Lower leg skin (tissue), 4 donors: ENCODE measurements at regions not wholly inside any gene's neighbourhood (a gene's known extent, or its start where the extent isn't known, plus 50 kb on each side); places are given as distances from the start of the nearest gene placed in this dataset.

Experiments
- DNase-seq, 2 donors: peaks; one replicate each; pipeline ENCODE4 v3.0.0-alpha.2; 2019; ENCODE audit warnings: low spot score in 2 of 2
- H3K4me3 ChIP-seq: fragments of 200-600 bp; sonication (generic); 2 replicates; pipeline ENCODE4 v1.5.1; 2017; ENCODE audit warnings: mild to moderate bottlenecking, low read depth; ENCODE audit not compliant: poor library complexity, severe bottlenecking
- CTCF ChIP-seq, 3 donors: fragments of 450-650 bp; IDR thresholded peaks; one replicate each; pipeline ENCODE4 v1.5.1; 2016; ENCODE audit warnings: antibody characterized with exemption in 3 of 3, mild to moderate bottlenecking in 3 of 3, moderate library complexity in 2 of 3
- POLR2A ChIP-seq, 2 donors: fragments of 450-650 bp; IDR thresholded peaks; one replicate each; pipeline ENCODE4 v1.6.1; 2016 to 2017; ENCODE audit warnings: antibody characterized with exemption in 2 of 2, mild to moderate bottlenecking in 1 of 2, moderate library complexity in 1 of 2
- WGBS, 2 donors: methylation state at CpG; one replicate each; pipeline ENCODE4 v1.1.5; 2018; 5-methylcytosine and 5-hydroxymethylcytosine counted together
- intact Hi-C: fragments of 100-400 bp; cut with DNase I; formaldehyde crosslinking; loops from one replicate; pipeline ENCODE4 v1.15.0; 2023; ENCODE audit warnings: low total_unique reads

GRCh38 chr5:143737062-143737461 is 74.9 kb upstream of the HMHB1 start:
- H3K4me3 ChIP-seq = no peak overlapping the region
- intact Hi-C loops = no loop called here
- TF ChIP-seq CTCF (IDR thresholded peaks at IDR 0.05) (no peak), POLR2A (IDR thresholded peaks at IDR 0.05) (no peak)
- 49 to 52% methylated on average over 3 of the region's 3 CpGs for WGBS, 2 donors
- no peak for DNase-seq

- no peak for DNase-seq
Observed at GRCh38 chr5:143734456-143734780, 77.5 kb upstream of the HMHB1 start.

GRCh38 chr5:143733665-143734455 is 78.1 kb upstream of the HMHB1 start:
- H3K4me3 ChIP-seq = no peak overlapping the region
- intact Hi-C loops = loop anchor here (5.0 kb wide), 1 partner anchor 218 kb away; no protein-coding TSS in a partner anchor
- TF ChIP-seq POLR2A (IDR thresholded peaks at IDR 0.05) (no peak), CTCF (IDR thresholded peaks at IDR 0.05) (no peak)
- 90% methylated on average over 6 of the region's 6 CpGs for WGBS, 2 donors
- DNase-seq = no peak

More at GRCh38 chr5:143734456-143734780, 77.5 kb upstream of the HMHB1 start:
- TF ChIP-seq POLR2A (IDR thresholded peaks at IDR 0.05) (no peak), CTCF (IDR thresholded peaks at IDR 0.05) (no peak)
- WGBS, 2 donors = 81 to 87% methylated on average over 3 of the region's 3 CpGs
- intact Hi-C loops = loop anchor here (5.0 kb wide), 1 partner anchor 218 kb away; no protein-coding TSS in a partner anchor
- H3K4me3 ChIP-seq = no peak overlapping the region

- intact Hi-C loops = loop anchor here (5.0 kb wide), 1 partner anchor 220 kb away; no protein-coding TSS in a partner anchor
- no peak for TF ChIP-seq CTCF (IDR thresholded peaks at IDR 0.05)
- no peak for DNase-seq
- WGBS, 2 donors = 95 to 100% methylated on average over 1 of the region's 1 CpG
- no peak overlapping the region for H3K4me3 ChIP-seq
Observed at GRCh38 chr5:143732402-143732801, 79.6 kb upstream of the HMHB1 start.

GRCh38 chr5:143730112-143730801 is 81.7 kb upstream of the HMHB1 start:
- no peak for DNase-seq
- 93% methylated on average over 3 of the region's 3 CpGs for WGBS, 2 donors
- TF ChIP-seq POLR2A (IDR thresholded peaks at IDR 0.05) = no peak
- TF ChIP-seq CTCF (IDR thresholded peaks at IDR 0.05) = no peak
- intact Hi-C loops = loop anchor here (5.0 kb wide), 1 partner anchor 222 kb away; no protein-coding TSS in a partner anchor
- no peak overlapping the region for H3K4me3 ChIP-seq
